Esophagus mucosa (tissue), 1 donor: ENCODE measurements at regions not wholly inside any gene's neighbourhood (a gene's known extent, or its start where the extent isn't known, plus 50 kb on each side); places are given as distances from the start of the nearest gene placed in this dataset.

Experiments
- ATAC-seq: fragments of 200-7000 bp; cut with Tn5 transposase; one replicate; pipeline ENCODE4 v1.9.1; 2020
- donor health status: DM: yes; HTN: yes; CAD: no.

- ATAC-seq = no peak
Measured at GRCh38 chr6:8213995-8214394, 111.6 kb upstream of the EEF1E1 start.

GRCh38 chr6:8212720-8213434, 110.5 kb upstream of the EEF1E1 start:
- no peak for ATAC-seq

- no peak for ATAC-seq
Measured at GRCh38 chr6:8207869-8208191, 105.5 kb upstream of the EEF1E1 start.

GRCh38 chr6:8207191-8207868, 105.0 kb upstream of the EEF1E1 start:
- ATAC-seq = no peak

GRCh38 chr6:8203337-8203736, 101.0 kb upstream of the EEF1E1 start:
- ATAC-seq = no peak

- ATAC-seq = no peak
Measured at GRCh38 chr6:8201679-8202078, 99.3 kb upstream of the EEF1E1 start.

GRCh38 chr6:8200255-8200654, 97.9 kb upstream of the EEF1E1 start:
- no peak for ATAC-seq

- ATAC-seq = no peak
Measured at GRCh38 chr6:8195714-8196102, 93.4 kb upstream of the EEF1E1 start.

- ATAC-seq = no peak
Measured at GRCh38 chr6:8195040-8195713, 92.8 kb upstream of the EEF1E1 start.

GRCh38 chr6:8194490-8194889, 92.1 kb upstream of the EEF1E1 start:
- no peak for ATAC-seq

GRCh38 chr6:8193541-8193940, 91.2 kb upstream of the EEF1E1 start:
- ATAC-seq = no peak

GRCh38 chr6:8192597-8192996, 90.2 kb upstream of the EEF1E1 start:
- no peak for ATAC-seq

GRCh38 chr6:8192067-8192466, 89.7 kb upstream of the EEF1E1 start:
- ATAC-seq = no peak

GRCh38 chr6:8191629-8192028, 89.3 kb upstream of the EEF1E1 start:
- no peak for ATAC-seq

- no peak for ATAC-seq
Measured at GRCh38 chr6:8187209-8187608, 84.9 kb upstream of the EEF1E1 start.

- ATAC-seq = no peak
Measured at GRCh38 chr6:8182902-8183665, 80.7 kb upstream of the EEF1E1 start.

- ATAC-seq = no peak
Measured at GRCh38 chr6:8181951-8182845, 79.8 kb upstream of the EEF1E1 start.

GRCh38 chr6:8181160-8181881, 79.0 kb upstream of the EEF1E1 start:
- ATAC-seq = no peak

GRCh38 chr6:8180327-8181159, 78.2 kb upstream of the EEF1E1 start:
- no peak for ATAC-seq

- no peak for ATAC-seq
Measured at GRCh38 chr6:8177721-8178120, 75.4 kb upstream of the EEF1E1 start.
